GM12878 (cell line): ENCODE measurements at regions not wholly inside any gene's neighbourhood (a gene's known extent, or its start where the extent isn't known, plus 50 kb on each side); places are given as distances from the start of the nearest gene placed in this dataset.

Experiments used
- CBX3 ChIP-seq: fragments of 200-600 bp; sonication (generic); IDR thresholded peaks from 2 replicates; pipeline ENCODE4 v1.6.1; 2016; ENCODE audit warnings: low read depth, borderline replicate concordance
- DPF2 ChIP-seq: fragments of 450-650 bp; IDR thresholded peaks from 2 replicates; pipeline ENCODE4 v1.6.1; 2017; ENCODE audit warnings: mild to moderate bottlenecking
- JUND ChIP-seq: IDR thresholded peaks from 2 replicates; pipeline ENCODE4 v1.6.1; 2012; ENCODE audit warnings: low read depth, mild to moderate bottlenecking, low read length, improper control_type of control experiment, moderate library complexity
- MXI1 ChIP-seq: fragments of 150-350 bp; IDR thresholded peaks from 2 replicates; pipeline ENCODE4 v1.6.1; 2011; ENCODE audit warnings: low read depth, mild to moderate bottlenecking, inconsistent platforms, low read length, improper control_type of control experiment
- POLR2AphosphoS5 ChIP-seq: IDR thresholded peaks from 2 replicates; pipeline ENCODE4 v1.6.1; 2011; ENCODE audit warnings: mild to moderate bottlenecking, low read length, inconsistent platforms
- POU2F2 ChIP-seq: IDR thresholded peaks from 3 replicates; pipeline ENCODE4 v1.6.1; 2011; ENCODE audit warnings: low read depth, mild to moderate bottlenecking, low read length, borderline replicate concordance
- SREBF1 ChIP-seq: IDR thresholded peaks from 2 replicates; pipeline ENCODE4 v1.6.1; 2012; ENCODE audit warnings: mild to moderate bottlenecking, low read length
- TCF12 ChIP-seq: IDR thresholded peaks from 2 replicates; pipeline ENCODE4 v1.6.1; 2011; ENCODE audit warnings: low read depth, mild to moderate bottlenecking, low read length
- ZSCAN29 ChIP-seq: fragments of 450-650 bp; IDR thresholded peaks from 2 replicates; pipeline ENCODE4 v1.6.1; 2017; ENCODE audit warnings: mild to moderate bottlenecking, moderate library complexity
- TF ChIP-seq, protein P1 (sequence below): fragments of 450-650 bp; IDR thresholded peaks from 2 replicates; pipeline ENCODE4 v1.6.1; 2018; ENCODE audit warnings: mild to moderate bottlenecking, low read depth, moderate library complexity; ENCODE audit not compliant: partially characterized antibody
- TF ChIP-seq, protein P2 (sequence below): fragments of 450-650 bp; formaldehyde crosslinking; IDR thresholded peaks from 2 replicates; pipeline ENCODE4 v1.4.0; 2022; ENCODE audit warnings: mild to moderate bottlenecking, moderate library complexity
- TF ChIP-seq, protein P3 (sequence below): fragments of 450-650 bp; IDR thresholded peaks from 2 replicates; pipeline ENCODE4 v1.6.1; 2016; ENCODE audit warnings: mild to moderate bottlenecking
- TF ChIP-seq, protein P4 (sequence below): IDR thresholded peaks from 2 replicates; pipeline ENCODE4 v1.6.1; 2012; ENCODE audit warnings: improper control_type of control experiment, low read depth, low read length; ENCODE audit not compliant: insufficient replicate concordance

DNA sequence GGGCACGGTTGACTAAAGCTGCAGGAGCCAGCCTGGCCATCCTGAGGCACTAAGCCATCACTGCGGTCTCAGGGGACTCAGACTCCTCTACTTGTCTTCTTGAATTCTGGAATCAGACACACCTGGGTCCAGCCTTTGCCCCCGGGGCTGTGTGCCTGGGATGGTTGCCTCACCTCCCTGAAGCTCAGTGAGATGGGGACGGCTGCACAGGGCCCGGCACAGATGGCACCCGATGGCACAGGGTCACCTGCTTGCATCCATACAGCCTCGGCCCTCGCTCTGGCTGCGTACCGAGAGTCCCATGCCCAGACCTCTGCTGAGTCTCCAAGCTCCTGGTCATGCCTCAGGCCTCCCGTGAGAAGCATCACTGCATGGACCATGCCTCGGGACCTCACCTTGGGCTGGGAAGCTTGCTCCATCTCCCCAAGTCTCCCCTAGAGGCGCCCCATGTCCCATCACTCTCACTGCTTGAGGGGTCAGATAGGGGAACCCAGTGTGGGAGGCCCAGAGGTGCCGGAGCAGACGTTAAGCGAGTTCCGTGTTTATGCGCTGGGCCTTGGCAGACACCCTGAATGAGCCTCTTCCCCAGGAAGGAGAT lies 316.3 kb downstream of the SEC14L1 start (continued):
- TF ChIP-seq POU2F2 (no peak), SREBF1 (no peak), POLR2AphosphoS5 (no peak; the same call in 1 of the 2 replicates), TCF12 (no peak), MXI1 (peak; percentile 28; the same call in 1 of the 2 replicates), JUND (no peak), ZSCAN29 (no peak), DPF2 (no peak), CBX3 (no peak)
- TF ChIP-seq, protein P1, sequence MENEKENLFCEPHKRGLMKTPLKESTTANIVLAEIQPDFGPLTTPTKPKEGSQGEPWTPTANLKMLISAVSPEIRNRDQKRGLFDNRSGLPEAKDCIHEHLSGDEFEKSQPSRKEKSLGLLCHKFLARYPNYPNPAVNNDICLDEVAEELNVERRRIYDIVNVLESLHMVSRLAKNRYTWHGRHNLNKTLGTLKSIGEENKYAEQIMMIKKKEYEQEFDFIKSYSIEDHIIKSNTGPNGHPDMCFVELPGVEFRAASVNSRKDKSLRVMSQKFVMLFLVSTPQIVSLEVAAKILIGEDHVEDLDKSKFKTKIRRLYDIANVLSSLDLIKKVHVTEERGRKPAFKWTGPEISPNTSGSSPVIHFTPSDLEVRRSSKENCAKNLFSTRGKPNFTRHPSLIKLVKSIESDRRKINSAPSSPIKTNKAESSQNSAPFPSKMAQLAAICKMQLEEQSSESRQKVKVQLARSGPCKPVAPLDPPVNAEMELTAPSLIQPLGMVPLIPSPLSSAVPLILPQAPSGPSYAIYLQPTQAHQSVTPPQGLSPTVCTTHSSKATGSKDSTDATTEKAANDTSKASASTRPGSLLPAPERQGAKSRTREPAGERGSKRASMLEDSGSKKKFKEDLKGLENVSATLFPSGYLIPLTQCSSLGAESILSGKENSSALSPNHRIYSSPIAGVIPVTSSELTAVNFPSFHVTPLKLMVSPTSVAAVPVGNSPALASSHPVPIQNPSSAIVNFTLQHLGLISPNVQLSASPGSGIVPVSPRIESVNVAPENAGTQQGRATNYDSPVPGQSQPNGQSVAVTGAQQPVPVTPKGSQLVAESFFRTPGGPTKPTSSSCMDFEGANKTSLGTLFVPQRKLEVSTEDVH: no peak
- TF ChIP-seq, protein P2, sequence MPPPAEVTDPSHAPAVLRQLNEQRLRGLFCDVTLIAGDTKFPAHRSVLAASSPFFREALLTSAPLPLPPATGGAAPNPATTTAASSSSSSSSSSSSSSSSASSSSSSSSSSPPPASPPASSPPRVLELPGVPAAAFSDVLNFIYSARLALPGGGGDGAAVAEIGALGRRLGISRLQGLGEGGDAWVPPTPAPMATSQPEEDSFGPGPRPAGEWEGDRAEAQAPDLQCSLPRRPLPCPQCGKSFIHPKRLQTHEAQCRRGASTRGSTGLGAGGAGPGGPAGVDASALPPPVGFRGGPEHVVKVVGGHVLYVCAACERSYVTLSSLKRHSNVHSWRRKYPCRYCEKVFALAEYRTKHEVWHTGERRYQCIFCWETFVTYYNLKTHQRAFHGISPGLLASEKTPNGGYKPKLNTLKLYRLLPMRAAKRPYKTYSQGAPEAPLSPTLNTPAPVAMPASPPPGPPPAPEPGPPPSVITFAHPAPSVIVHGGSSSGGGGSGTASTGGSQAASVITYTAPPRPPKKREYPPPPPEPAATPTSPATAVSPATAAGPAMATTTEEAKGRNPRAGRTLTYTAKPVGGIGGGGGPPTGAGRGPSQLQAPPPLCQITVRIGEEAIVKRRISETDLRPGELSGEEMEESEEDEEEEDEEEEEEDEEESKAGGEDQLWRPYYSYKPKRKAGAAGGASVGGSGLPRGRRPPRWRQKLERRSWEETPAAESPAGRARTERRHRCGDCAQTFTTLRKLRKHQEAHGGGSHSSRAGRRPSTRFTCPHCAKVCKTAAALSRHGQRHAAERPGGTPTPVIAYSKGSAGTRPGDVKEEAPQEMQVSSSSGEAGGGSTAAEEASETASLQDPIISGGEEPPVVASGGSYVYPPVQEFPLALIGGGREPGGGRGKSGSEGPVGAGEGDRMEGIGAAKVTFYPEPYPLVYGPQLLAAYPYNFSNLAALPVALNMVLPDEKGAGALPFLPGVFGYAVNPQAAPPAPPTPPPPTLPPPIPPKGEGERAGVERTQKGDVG (CRISPR knock-in tag): no peak
- TF ChIP-seq, protein P3, sequence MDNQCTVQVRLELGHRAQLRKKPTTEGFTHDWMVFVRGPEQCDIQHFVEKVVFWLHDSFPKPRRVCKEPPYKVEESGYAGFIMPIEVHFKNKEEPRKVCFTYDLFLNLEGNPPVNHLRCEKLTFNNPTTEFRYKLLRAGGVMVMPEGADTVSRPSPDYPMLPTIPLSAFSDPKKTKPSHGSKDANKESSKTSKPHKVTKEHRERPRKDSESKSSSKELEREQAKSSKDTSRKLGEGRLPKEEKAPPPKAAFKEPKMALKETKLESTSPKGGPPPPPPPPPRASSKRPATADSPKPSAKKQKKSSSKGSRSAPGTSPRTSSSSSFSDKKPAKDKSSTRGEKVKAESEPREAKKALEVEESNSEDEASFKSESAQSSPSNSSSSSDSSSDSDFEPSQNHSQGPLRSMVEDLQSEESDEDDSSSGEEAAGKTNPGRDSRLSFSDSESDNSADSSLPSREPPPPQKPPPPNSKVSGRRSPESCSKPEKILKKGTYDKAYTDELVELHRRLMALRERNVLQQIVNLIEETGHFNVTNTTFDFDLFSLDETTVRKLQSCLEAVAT: peak; percentile 40; the same call in 1 of the 2 replicates
- TF ChIP-seq, protein P4, sequence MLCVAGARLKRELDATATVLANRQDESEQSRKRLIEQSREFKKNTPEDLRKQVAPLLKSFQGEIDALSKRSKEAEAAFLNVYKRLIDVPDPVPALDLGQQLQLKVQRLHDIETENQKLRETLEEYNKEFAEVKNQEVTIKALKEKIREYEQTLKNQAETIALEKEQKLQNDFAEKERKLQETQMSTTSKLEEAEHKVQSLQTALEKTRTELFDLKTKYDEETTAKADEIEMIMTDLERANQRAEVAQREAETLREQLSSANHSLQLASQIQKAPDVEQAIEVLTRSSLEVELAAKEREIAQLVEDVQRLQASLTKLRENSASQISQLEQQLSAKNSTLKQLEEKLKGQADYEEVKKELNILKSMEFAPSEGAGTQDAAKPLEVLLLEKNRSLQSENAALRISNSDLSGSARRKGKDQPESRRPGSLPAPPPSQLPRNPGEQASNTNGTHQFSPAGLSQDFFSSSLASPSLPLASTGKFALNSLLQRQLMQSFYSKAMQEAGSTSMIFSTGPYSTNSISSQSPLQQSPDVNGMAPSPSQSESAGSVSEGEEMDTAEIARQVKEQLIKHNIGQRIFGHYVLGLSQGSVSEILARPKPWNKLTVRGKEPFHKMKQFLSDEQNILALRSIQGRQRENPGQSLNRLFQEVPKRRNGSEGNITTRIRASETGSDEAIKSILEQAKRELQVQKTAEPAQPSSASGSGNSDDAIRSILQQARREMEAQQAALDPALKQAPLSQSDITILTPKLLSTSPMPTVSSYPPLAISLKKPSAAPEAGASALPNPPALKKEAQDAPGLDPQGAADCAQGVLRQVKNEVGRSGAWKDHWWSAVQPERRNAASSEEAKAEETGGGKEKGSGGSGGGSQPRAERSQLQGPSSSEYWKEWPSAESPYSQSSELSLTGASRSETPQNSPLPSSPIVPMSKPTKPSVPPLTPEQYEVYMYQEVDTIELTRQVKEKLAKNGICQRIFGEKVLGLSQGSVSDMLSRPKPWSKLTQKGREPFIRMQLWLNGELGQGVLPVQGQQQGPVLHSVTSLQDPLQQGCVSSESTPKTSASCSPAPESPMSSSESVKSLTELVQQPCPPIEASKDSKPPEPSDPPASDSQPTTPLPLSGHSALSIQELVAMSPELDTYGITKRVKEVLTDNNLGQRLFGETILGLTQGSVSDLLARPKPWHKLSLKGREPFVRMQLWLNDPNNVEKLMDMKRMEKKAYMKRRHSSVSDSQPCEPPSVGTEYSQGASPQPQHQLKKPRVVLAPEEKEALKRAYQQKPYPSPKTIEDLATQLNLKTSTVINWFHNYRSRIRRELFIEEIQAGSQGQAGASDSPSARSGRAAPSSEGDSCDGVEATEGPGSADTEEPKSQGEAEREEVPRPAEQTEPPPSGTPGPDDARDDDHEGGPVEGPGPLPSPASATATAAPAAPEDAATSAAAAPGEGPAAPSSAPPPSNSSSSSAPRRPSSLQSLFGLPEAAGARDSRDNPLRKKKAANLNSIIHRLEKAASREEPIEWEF: no peak
